SJSA1 (cell line): ENCODE measurements at regions not wholly inside any gene's neighbourhood (a gene's known extent, or its start where the extent isn't known, plus 50 kb on each side); places are given as distances from the start of the nearest gene placed in this dataset.
A peak's percentile ranks its signal among the peaks of the same experiment; 100 is the strongest.

Source experiments
- DNase-seq, 2 experiments: peaks; one replicate each; pipeline ENCODE4 v3.0.0-alpha.2; 2015 to 2020; ENCODE audit warnings: low spot score in 2 of 2, low read depth in 1 of 2
- H3K27ac ChIP-seq: fragments of 250-450 bp; sonication (Bioruptor Pico); 2 replicates; pipeline ENCODE4 v1.5.1; 2020; ENCODE audit warnings: mild to moderate bottlenecking, moderate library complexity
- H3K27me3 ChIP-seq: fragments of 250-450 bp; sonication (Bioruptor Pico); replicated peaks from 2 replicates; pipeline ENCODE4 v1.5.1; 2020; ENCODE audit warnings: mild to moderate bottlenecking, moderate library complexity
- H3K36me3 ChIP-seq: fragments of 250-450 bp; sonication (Bioruptor Pico); 2 replicates; pipeline ENCODE4 v1.5.1; 2020; ENCODE audit warnings: mild to moderate bottlenecking
- H3K4me1 ChIP-seq: fragments of 250-450 bp; sonication (Bioruptor Pico); replicated peaks from 2 replicates; pipeline ENCODE4 v1.6.1; 2021; ENCODE audit warnings: mild to moderate bottlenecking
- H3K4me3 ChIP-seq: fragments of 250-450 bp; sonication (Bioruptor Pico); 2 replicates; pipeline ENCODE4 v1.5.1; 2020; ENCODE audit warnings: mild to moderate bottlenecking
- H3K9me3 ChIP-seq: fragments of 250-450 bp; sonication (Bioruptor Pico); replicated peaks from 2 replicates; pipeline ENCODE4 v1.5.1; 2020; ENCODE audit warnings: mild to moderate bottlenecking

- no peak for DNase-seq
- Histone ChIP-seq H3K9me3 (no peaks in the 10 kb centered on the region), H3K4me3 (no peak overlapping the region), H3K27ac (no peak overlapping the region), H3K27me3 (no peaks in the 10 kb centered on the region), H3K36me3 (no peaks in the 10 kb centered on the region), H3K4me1 (peaks cover 11% of the 10 kb centered on the region)
These were observed 215.5 kb downstream of the KLF12 start for GRCh38 chr13:73918691-73919090.

DNA sequence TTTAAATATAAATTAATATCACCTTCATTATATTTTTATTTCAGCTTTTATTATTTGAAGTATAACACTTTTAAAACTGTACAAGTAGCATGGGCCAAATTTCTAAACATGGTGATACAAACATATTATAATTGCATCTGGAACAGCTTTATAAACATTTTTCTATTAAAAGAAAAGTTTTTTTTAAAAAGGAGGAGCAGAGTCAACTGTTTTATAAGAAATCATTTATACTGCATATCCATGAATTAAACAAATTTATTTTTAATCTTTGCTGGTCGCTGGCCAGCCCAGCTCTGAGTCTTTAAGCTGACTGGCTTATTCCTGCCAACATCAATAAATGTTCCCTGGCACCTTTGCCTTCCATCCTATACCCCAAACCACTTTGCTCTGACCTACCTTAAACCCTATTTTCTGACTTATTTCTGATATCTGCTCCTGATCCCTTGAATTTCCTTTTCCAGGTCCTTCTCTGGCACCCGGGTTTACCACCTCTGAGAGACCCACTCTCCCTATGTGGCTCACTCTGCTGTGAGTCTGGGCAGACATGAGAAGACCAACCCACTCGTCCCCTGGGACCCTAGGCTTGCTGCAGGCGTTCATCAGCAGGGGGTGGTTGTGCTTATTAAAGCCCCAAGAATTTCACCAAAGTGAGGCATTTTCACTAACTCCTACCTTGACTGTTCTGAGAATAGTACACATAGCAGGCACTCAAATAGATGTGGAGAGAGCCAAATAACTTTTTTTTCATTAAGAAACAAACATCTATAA, 220.3 kb downstream of the KLF12 start:
- Histone ChIP-seq H3K4me1 (peaks cover 26% of the 10 kb centered on the region), H3K4me3 (no peak overlapping the region), H3K9me3 (no peaks in the 10 kb centered on the region), H3K27me3 (no peaks in the 10 kb centered on the region), H3K36me3 (no peaks in the 10 kb centered on the region), H3K27ac (no peak overlapping the region)
- no peak for DNase-seq

GRCh38 chr13:73913079-73913740, 221.0 kb downstream of the KLF12 start:
- Histone ChIP-seq H3K4me1 (peaks cover 26% of the 10 kb centered on the region), H3K36me3 (no peaks in the 10 kb centered on the region), H3K27ac (0 out of 2 replicates have a peak overlapping the region, but pooled peaks have one; percentile 13), H3K9me3 (no peaks in the 10 kb centered on the region), H3K27me3 (no peaks in the 10 kb centered on the region), H3K4me3 (no peak overlapping the region)
- DNase-seq, result peak in 1 of 2 experiments; percentile 15

- Histone ChIP-seq H3K36me3 (no peaks in the 10 kb centered on the region), H3K27me3 (no peaks in the 10 kb centered on the region), H3K4me3 (no peak overlapping the region), H3K4me1 (peaks cover 26% of the 10 kb centered on the region), H3K9me3 (no peaks in the 10 kb centered on the region), H3K27ac (no peak overlapping the region)
- no peak for DNase-seq
These were observed 222.8 kb downstream of the KLF12 start for GRCh38 chr13:73911361-73911760.

- no peaks in the 10 kb centered on the region for H3K9me3 ChIP-seq
- H3K27me3 ChIP-seq, result no peaks in the 10 kb centered on the region
- no peaks in the 10 kb centered on the region for H3K36me3 ChIP-seq
- no peak overlapping the region for H3K27ac ChIP-seq
- H3K4me1 ChIP-seq, result peaks cover 26% of the 10 kb centered on the region
- no peak overlapping the region for H3K4me3 ChIP-seq
- DNase-seq, result no peak
These were observed 223.5 kb downstream of the KLF12 start for GRCh38 chr13:73910733-73911132.

- Histone ChIP-seq H3K27ac (no peak overlapping the region), H3K36me3 (no peaks in the 10 kb centered on the region), H3K4me1 (peaks cover 20% of the 10 kb centered on the region), H3K4me3 (no peak overlapping the region), H3K27me3 (no peaks in the 10 kb centered on the region), H3K9me3 (no peaks in the 10 kb centered on the region)
- DNase-seq, result no peak
These were observed 225.4 kb downstream of the KLF12 start for GRCh38 chr13:73908809-73909208.

DNA sequence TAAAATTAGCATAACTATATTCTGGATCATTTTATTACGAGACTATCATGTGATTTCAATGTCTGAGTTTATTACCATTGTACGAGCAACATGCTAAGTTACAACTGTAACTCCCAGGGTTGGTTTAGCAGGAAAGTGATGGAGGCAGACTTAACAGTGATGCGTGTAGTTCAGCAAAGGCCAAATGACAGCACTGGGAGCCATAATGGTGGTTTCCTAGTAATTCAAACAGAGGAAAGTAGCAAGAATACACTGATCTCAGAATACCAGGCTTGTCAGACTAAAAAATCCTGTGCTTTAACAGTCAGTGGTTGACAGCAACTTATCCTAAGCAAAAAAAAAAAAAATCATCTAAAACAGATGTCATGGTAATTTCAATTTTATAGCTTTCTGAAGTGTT, 229.6 kb downstream of the KLF12 start:
- Histone ChIP-seq H3K4me1 (no peaks in the 10 kb centered on the region), H3K4me3 (no peak overlapping the region), H3K9me3 (no peaks in the 10 kb centered on the region), H3K36me3 (no peaks in the 10 kb centered on the region), H3K27ac (no peak overlapping the region), H3K27me3 (no peaks in the 10 kb centered on the region)
- DNase-seq, result no peak

- Histone ChIP-seq H3K27ac (no peak overlapping the region), H3K4me3 (no peak overlapping the region), H3K9me3 (no peaks in the 10 kb centered on the region), H3K4me1 (no peaks in the 10 kb centered on the region), H3K36me3 (no peaks in the 10 kb centered on the region), H3K27me3 (no peaks in the 10 kb centered on the region)
- no peak for DNase-seq
These were observed 230.6 kb downstream of the KLF12 start for GRCh38 chr13:73903561-73903960.

DNA sequence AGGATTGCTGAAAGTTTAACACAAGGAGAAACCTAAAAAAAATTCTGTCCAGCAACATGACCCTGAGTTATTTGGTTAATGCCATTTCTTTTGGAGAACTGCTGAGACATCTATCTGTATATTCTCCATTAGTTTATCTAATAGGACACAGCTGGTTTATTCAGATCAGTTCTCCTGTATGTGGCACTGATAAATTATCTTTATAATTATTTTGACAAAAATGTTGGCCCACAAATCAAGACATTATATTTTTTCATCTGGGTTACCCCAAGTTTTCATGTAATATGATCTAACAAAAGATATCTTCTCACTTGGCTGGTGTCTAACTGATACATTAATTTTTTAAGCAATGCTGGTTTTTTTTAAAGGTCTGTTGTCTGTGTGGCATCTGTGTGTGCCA, 231.4 kb downstream of the KLF12 start:
- Histone ChIP-seq H3K4me3 (no peak overlapping the region), H3K9me3 (no peaks in the 10 kb centered on the region), H3K36me3 (no peaks in the 10 kb centered on the region), H3K27ac (no peak overlapping the region), H3K4me1 (no peaks in the 10 kb centered on the region), H3K27me3 (no peaks in the 10 kb centered on the region)
- no peak for DNase-seq

GRCh38 chr13:73902296-73902695, 231.9 kb downstream of the KLF12 start:
- Histone ChIP-seq H3K27me3 (no peaks in the 10 kb centered on the region), H3K27ac (no peak overlapping the region), H3K4me1 (no peaks in the 10 kb centered on the region), H3K36me3 (no peaks in the 10 kb centered on the region), H3K4me3 (no peak overlapping the region), H3K9me3 (no peaks in the 10 kb centered on the region)
- no peak for DNase-seq

DNA sequence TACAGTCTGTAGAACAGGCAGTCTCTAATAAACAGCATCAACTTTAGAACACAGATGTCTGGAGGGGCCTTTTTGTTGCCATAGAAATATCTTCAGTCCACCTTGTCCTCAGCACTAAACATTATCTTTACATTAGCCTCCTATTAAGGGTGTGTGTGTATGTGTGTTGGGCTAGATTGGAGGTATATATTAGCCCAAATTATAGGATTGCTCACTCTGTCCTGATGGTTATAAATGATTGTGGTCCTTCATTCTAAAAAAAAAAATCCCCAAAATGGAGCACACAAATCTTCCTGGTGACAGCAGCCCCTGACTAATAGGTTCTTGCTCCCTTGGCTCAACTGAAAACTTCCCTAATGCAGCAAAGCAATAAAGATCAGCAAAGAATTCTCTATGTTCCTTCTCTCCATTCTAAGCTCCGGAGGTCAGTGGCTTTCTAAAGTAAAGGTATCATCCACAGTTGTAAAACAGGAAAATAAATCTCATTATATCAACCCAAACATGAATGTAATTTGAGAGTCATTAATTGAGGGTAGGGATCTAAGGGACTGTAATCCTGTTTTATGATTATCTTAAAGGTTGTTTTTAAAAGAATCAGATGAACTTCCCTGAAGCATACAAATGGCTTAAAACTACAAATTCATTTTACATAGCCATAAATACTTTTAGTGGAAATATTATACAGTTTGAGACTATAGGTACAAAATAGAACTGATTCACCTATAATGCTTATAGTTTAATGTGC, 232.7 kb downstream of the KLF12 start:
- Histone ChIP-seq H3K9me3 (no peaks in the 10 kb centered on the region), H3K27me3 (no peaks in the 10 kb centered on the region), H3K36me3 (no peaks in the 10 kb centered on the region), H3K4me3 (no peak overlapping the region), H3K4me1 (no peaks in the 10 kb centered on the region), H3K27ac (no peak overlapping the region)
- DNase-seq, result no peak

DNA sequence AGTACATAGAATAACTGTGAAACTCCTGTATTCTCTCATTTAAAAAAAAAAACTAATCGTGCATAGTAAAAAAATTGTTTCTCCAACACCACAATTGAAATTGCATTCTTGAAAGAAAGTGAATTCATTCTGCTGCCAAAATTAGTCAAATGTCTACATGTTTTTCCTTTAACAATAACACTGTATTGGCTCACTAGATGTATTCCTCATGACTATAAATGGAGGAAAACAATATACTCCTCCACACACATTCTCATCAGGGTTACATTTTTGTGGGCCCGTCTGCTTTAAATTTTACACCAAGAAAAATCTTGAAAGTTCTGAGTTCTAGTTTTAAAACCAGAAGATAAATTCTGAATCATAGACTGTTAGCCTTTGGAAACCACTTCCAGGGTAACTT, 233.6 kb downstream of the KLF12 start:
- no peaks in the 10 kb centered on the region for H3K4me1 ChIP-seq
- no peak overlapping the region for H3K4me3 ChIP-seq
- H3K27ac ChIP-seq, result no peak overlapping the region
- DNase-seq, result no peak
- no peaks in the 10 kb centered on the region for H3K36me3 ChIP-seq
- no peaks in the 10 kb centered on the region for H3K9me3 ChIP-seq
- H3K27me3 ChIP-seq, result no peaks in the 10 kb centered on the region

DNA sequence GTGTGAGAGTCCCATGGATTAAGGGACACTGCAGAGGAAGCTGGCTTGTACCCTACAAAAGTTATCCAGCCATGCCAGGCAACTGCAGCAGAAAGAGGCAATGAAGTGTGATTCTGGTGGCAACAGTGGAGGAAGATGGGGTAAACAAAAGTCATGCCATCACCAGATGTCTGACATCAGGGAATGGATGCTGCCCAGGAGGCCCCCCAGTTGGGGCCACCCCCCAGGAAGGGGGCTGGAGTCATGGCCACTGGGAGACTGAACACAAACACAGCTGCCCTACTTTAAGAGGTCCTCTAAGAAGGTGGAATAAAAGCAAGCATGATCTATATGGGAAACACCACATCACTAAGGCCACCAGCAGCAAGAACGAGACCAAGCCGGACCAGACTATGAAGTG, 235.3 kb downstream of the KLF12 start:
- no peaks in the 10 kb centered on the region for H3K9me3 ChIP-seq

GRCh38 chr13:73898276-73898675, 235.9 kb downstream of the KLF12 start:
- Histone ChIP-seq H3K4me1 (no peaks in the 10 kb centered on the region), H3K4me3 (no peak overlapping the region), H3K27ac (no peak overlapping the region), H3K27me3 (no peaks in the 10 kb centered on the region), H3K36me3 (no peaks in the 10 kb centered on the region), H3K9me3 (no peaks in the 10 kb centered on the region)
- no peak for DNase-seq

More for the DNA sequence above, 235.3 kb downstream of the KLF12 start:
- H3K4me1 ChIP-seq, result no peaks in the 10 kb centered on the region
- H3K4me3 ChIP-seq, result no peak overlapping the region
- DNase-seq, result no peak
- no peak overlapping the region for H3K27ac ChIP-seq
- H3K27me3 ChIP-seq, result no peaks in the 10 kb centered on the region
- H3K36me3 ChIP-seq, result no peaks in the 10 kb centered on the region
